GM23338 (cell line): ENCODE measurements at regions not wholly inside any gene's neighbourhood (a gene's known extent, or its start where the extent isn't known, plus 50 kb on each side); places are given as distances from the start of the nearest gene placed in this dataset.

Experiments
- ETS1 ChIP-seq: IDR thresholded peaks from 2 replicates; pipeline ENCODE4 v1.6.1; 2016; ENCODE audit warnings: antibody characterized with exemption
- EZH2phosphoT487 ChIP-seq: fragments of 200-600 bp; sonication (generic); IDR thresholded peaks from one replicate; pipeline ENCODE4 v1.8.1; 2018; ENCODE audit warnings: antibody characterized with exemption; ENCODE audit not compliant: unreplicated experiment
- ZNF114 ChIP-seq: fragments of 250-450 bp; sonication (Bioruptor Pico); IDR thresholded peaks from 2 replicates; pipeline ENCODE4 v1.5.0; 2020; ENCODE audit warnings: mild to moderate bottlenecking, moderate library complexity
- ZNF462 ChIP-seq: fragments of 250-450 bp; sonication (Bioruptor Pico); IDR thresholded peaks from 2 replicates; pipeline ENCODE4 v1.5.0; 2020; ENCODE audit warnings: mild to moderate bottlenecking, moderate library complexity
- TF ChIP-seq, protein P1 (sequence below), 2 experiments: fragments of 200-600 bp in 1 of 2; sonication (generic) in 1 of 2; conservative IDR thresholded peaks; 2 replicates each; pipeline versions ENCODE4 v1.5.1 to v1.6.1; 2016 to 2017; ENCODE audit warnings: antibody characterized with exemption in 2 of 2, low read depth in 2 of 2, mild to moderate bottlenecking in 2 of 2, moderate library complexity in 1 of 2

DNA sequence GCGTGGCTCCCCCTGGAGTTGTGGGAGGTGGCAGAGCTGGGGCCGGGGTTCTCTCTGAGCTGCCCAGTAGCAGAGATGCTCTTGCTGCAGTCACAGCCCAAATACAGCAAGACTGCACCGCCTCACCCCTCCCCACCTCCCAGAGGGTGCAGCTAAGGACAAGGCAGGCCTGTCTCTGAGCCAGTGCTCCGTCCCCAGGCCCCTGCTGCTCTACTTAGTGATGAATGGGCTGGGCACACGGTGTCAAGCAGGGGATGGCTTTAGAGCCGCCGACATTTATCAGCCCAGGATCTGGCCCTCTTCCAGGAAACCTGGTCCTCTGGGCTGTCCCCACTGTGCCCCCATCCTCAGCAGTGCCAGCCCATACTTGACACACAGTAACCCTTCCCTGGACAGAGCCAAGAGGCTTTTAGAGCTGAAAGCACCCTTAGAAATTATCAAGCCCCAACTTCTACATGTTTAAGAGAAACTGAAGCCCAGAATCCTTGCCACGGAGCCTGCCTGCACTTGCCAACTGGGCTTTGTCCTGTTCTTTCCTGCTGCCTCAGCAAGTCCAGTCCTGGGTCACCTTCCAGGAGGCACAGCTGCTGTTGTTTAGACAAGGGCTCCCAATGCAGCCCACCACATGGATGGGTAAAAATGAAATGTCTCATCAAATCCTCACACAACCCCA, 137.1 kb upstream of the UNC5B start (continued):
- TF ChIP-seq ZNF462 (CRISPR knock-in tag) = no peak
- TF ChIP-seq, protein P1, sequence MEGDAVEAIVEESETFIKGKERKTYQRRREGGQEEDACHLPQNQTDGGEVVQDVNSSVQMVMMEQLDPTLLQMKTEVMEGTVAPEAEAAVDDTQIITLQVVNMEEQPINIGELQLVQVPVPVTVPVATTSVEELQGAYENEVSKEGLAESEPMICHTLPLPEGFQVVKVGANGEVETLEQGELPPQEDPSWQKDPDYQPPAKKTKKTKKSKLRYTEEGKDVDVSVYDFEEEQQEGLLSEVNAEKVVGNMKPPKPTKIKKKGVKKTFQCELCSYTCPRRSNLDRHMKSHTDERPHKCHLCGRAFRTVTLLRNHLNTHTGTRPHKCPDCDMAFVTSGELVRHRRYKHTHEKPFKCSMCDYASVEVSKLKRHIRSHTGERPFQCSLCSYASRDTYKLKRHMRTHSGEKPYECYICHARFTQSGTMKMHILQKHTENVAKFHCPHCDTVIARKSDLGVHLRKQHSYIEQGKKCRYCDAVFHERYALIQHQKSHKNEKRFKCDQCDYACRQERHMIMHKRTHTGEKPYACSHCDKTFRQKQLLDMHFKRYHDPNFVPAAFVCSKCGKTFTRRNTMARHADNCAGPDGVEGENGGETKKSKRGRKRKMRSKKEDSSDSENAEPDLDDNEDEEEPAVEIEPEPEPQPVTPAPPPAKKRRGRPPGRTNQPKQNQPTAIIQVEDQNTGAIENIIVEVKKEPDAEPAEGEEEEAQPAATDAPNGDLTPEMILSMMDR (conservative IDR thresholded peaks at IDR 0.05; ENCODE audit: low read depth in 2 of 2) = no peak
- no peak for TF ChIP-seq ETS1
- no peak for TF ChIP-seq EZH2phosphoT487
- TF ChIP-seq ZNF114 (CRISPR knock-in tag) = no peak
